SU-DHL-6 (cell line): ENCODE measurements at regions not wholly inside any gene's neighbourhood (a gene's known extent, or its start where the extent isn't known, plus 50 kb on each side); places are given as distances from the start of the nearest gene placed in this dataset.

Experiments used
- H2AFZ ChIP-seq: fragments of 200-600 bp; sonication (generic); 2 replicates; pipeline ENCODE4 v1.6.1; 2014; ENCODE audit warnings: low read depth, mild to moderate bottlenecking, moderate library complexity, mixed read lengths, antibody characterized with exemption, low read length; ENCODE audit not compliant: severe bottlenecking
- H3F3A ChIP-seq: fragments of 200-600 bp; shearing (Covaris generic); 2 replicates; pipeline ENCODE4 v1.6.0; 2016; ENCODE audit warnings: antibody characterized with exemption, mild to moderate bottlenecking; ENCODE audit not compliant: insufficient read depth
- H3K27ac ChIP-seq: fragments of 200-600 bp; sonication (generic); 2 replicates; pipeline ENCODE4 v1.5.1; 2016; ENCODE audit warnings: low read depth, mild to moderate bottlenecking, low read length, moderate library complexity, mixed read lengths
- H3K27me3 ChIP-seq: fragments of 200-600 bp; sonication (generic), shearing (Covaris generic); 2 replicates; pipeline ENCODE4 v1.6.0; 2014; ENCODE audit warnings: mild to moderate bottlenecking, low read length
- H3K36me3 ChIP-seq: fragments of 200-600 bp; sonication (generic); 2 replicates; pipeline ENCODE4 v1.6.1; 2014; ENCODE audit warnings: mild to moderate bottlenecking, low read length, mixed read lengths
- H3K4me2 ChIP-seq: fragments of 300-600, 200-600 bp; shearing (Covaris generic), sonication (generic); 2 replicates; pipeline ENCODE4 v1.6.0; 2014; ENCODE audit warnings: low read length, low read depth, mild to moderate bottlenecking; ENCODE audit not compliant: poor library complexity, severe bottlenecking
- H3K4me3 ChIP-seq: fragments of 200-600 bp; sonication (generic); 2 replicates; pipeline ENCODE4 v1.5.1; 2014; ENCODE audit warnings: antibody characterized with exemption, low read length, mild to moderate bottlenecking, mixed read lengths; ENCODE audit not compliant: insufficient read depth, poor library complexity, severe bottlenecking
- H3K79me2 ChIP-seq: fragments of 200-600 bp; sonication (generic); 2 replicates; pipeline ENCODE4 v1.6.1; 2014; ENCODE audit warnings: mild to moderate bottlenecking, low read length, moderate library complexity; ENCODE audit not compliant: insufficient read depth
- H3K9ac ChIP-seq: fragments of 200-600 bp; sonication (generic); 2 replicates; pipeline ENCODE4 v1.7.0; 2014; ENCODE audit warnings: mild to moderate bottlenecking, low read length
- H3K9me2 ChIP-seq: fragments of 200-600 bp; sonication (generic); replicated peaks from 2 replicates; pipeline ENCODE4 v1.6.1; 2014; ENCODE audit warnings: low read length; ENCODE audit not compliant: insufficient read depth
- H3K9me3 ChIP-seq: fragments of 200-600 bp; sonication (generic); 2 replicates; pipeline ENCODE4 v1.6.1; 2014; ENCODE audit warnings: low read length, mixed read lengths; ENCODE audit not compliant: insufficient read depth
- H4K20me1 ChIP-seq: fragments of 200-600 bp; sonication (generic); 2 replicates; pipeline ENCODE4 v1.6.1; 2014; ENCODE audit warnings: low read depth, mild to moderate bottlenecking, antibody characterized with exemption, low read length, moderate library complexity, mixed read lengths
- CTCF ChIP-seq: fragments of 200-600 bp; sonication (generic); IDR thresholded peaks from one replicate; pipeline ENCODE4 v1.5.1; 2017; ENCODE audit warnings: antibody characterized with exemption, mild to moderate bottlenecking, low read length, moderate library complexity; ENCODE audit not compliant: insufficient read depth, poor library complexity, severe bottlenecking
- EZH2phosphoT487 ChIP-seq: fragments of 200-600 bp; sonication (generic), shearing (Covaris generic); conservative IDR thresholded peaks from 2 replicates; pipeline ENCODE4 v1.6.1; 2018; ENCODE audit warnings: mild to moderate bottlenecking, antibody characterized with exemption, low read length, moderate library complexity, mixed read lengths

- Histone ChIP-seq H3K4me3 (no peak overlapping the region), H3K79me2 (no peaks in the 10 kb centered on the region), H3K9me3 (no peaks in the 10 kb centered on the region), H3K4me2 (no peak overlapping the region), H3K27ac (no peak overlapping the region), H3K36me3 (no peaks in the 10 kb centered on the region), H3K27me3 (no peaks in the 10 kb centered on the region), H2AFZ (no peak overlapping the region), H3F3A (no peaks in the 10 kb centered on the region), H3K9me2 (no peaks in the 10 kb centered on the region), H4K20me1 (no peaks in the 10 kb centered on the region), H3K9ac (no peak overlapping the region)
- no peak for TF ChIP-seq EZH2phosphoT487
- no peak for TF ChIP-seq CTCF
These were observed 332.5 kb upstream of the NRIP1 start for GRCh38 chr21:15397258-15397657.

GRCh38 chr21:15400905-15401304, 328.9 kb upstream of the USP25 start:
- Histone ChIP-seq H3K27ac (no peak overlapping the region), H3F3A (no peaks in the 10 kb centered on the region), H3K9ac (no peak overlapping the region), H3K79me2 (no peaks in the 10 kb centered on the region), H2AFZ (no peak overlapping the region), H3K9me2 (no peaks in the 10 kb centered on the region), H4K20me1 (no peaks in the 10 kb centered on the region), H3K36me3 (no peaks in the 10 kb centered on the region), H3K9me3 (no peaks in the 10 kb centered on the region), H3K27me3 (no peaks in the 10 kb centered on the region), H3K4me2 (no peak overlapping the region), H3K4me3 (no peak overlapping the region)
- TF ChIP-seq EZH2phosphoT487 (no peak), CTCF (no peak)

- H3F3A ChIP-seq = no peaks in the 10 kb centered on the region
- H3K36me3 ChIP-seq = no peaks in the 10 kb centered on the region
- no peak overlapping the region for H3K4me2 ChIP-seq
- no peak overlapping the region for H3K27ac ChIP-seq
- H2AFZ ChIP-seq = no peak overlapping the region
- no peaks in the 10 kb centered on the region for H4K20me1 ChIP-seq
- no peaks in the 10 kb centered on the region for H3K27me3 ChIP-seq
- no peak overlapping the region for H3K9ac ChIP-seq
- TF ChIP-seq CTCF = no peak
- TF ChIP-seq EZH2phosphoT487 = no peak
- H3K79me2 ChIP-seq = no peaks in the 10 kb centered on the region
- H3K9me3 ChIP-seq = no peaks in the 10 kb centered on the region
- no peaks in the 10 kb centered on the region for H3K9me2 ChIP-seq
- H3K4me3 ChIP-seq = no peak overlapping the region
These were observed 328.5 kb upstream of the USP25 start for GRCh38 chr21:15401331-15401730.

GRCh38 chr21:15405214-15405613, 324.6 kb upstream of the USP25 start:
- no peak overlapping the region for H3K4me3 ChIP-seq
- no peaks in the 10 kb centered on the region for H3F3A ChIP-seq
- H4K20me1 ChIP-seq = no peaks in the 10 kb centered on the region
- no peaks in the 10 kb centered on the region for H3K9me2 ChIP-seq
- no peak overlapping the region for H3K27ac ChIP-seq
- H3K27me3 ChIP-seq = no peaks in the 10 kb centered on the region
- no peak overlapping the region for H3K4me2 ChIP-seq
- TF ChIP-seq EZH2phosphoT487 (no peak), CTCF (no peak)
- H3K36me3 ChIP-seq = no peaks in the 10 kb centered on the region
- no peaks in the 10 kb centered on the region for H3K9me3 ChIP-seq
- no peak overlapping the region for H2AFZ ChIP-seq
- H3K9ac ChIP-seq = no peak overlapping the region
- H3K79me2 ChIP-seq = no peaks in the 10 kb centered on the region
